PFSK-1 (cell line): ENCODE measurements at regions not wholly inside any gene's neighbourhood (a gene's known extent, or its start where the extent isn't known, plus 50 kb on each side); places are given as distances from the start of the nearest gene placed in this dataset.

ENCODE experiments used
- FOXP2 ChIP-seq: optimal IDR thresholded peaks from 2 replicates; pipeline ENCODE3; 2011; ENCODE audit warnings: borderline replicate concordance, control low read depth, inconsistent platforms; ENCODE audit not compliant: insufficient read depth; ENCODE audit errors: extremely low read length, extremely low read depth
- POLR2AphosphoS5 ChIP-seq: IDR thresholded peaks from 2 replicates; pipeline ENCODE4 v1.6.1; 2012; ENCODE audit warnings: low read depth, mild to moderate bottlenecking, control low read depth, low read length, moderate library complexity
- SIN3A ChIP-seq: IDR thresholded peaks from 2 replicates; pipeline ENCODE4 v1.6.1; 2012; ENCODE audit warnings: mild to moderate bottlenecking, low read length, moderate library complexity, borderline replicate concordance; ENCODE audit not compliant: insufficient read depth
- TAF1 ChIP-seq: IDR thresholded peaks from 2 replicates; pipeline ENCODE4 v1.6.1; 2012; ENCODE audit warnings: low read length, control low read depth, borderline replicate concordance; ENCODE audit not compliant: insufficient read depth
- TF ChIP-seq, protein P1 (sequence below), 2 experiments: IDR thresholded peaks; 2 replicates each; pipeline versions ENCODE4 v1.6.1 to v1.8.0; 2011 to 2012; ENCODE audit warnings: low read depth in 2 of 2, low read length in 2 of 2, control low read depth in 1 of 2, inconsistent platforms in 1 of 2, mild to moderate bottlenecking in 1 of 2, moderate library complexity in 1 of 2; ENCODE audit not compliant: insufficient read depth in 1 of 2

DNA sequence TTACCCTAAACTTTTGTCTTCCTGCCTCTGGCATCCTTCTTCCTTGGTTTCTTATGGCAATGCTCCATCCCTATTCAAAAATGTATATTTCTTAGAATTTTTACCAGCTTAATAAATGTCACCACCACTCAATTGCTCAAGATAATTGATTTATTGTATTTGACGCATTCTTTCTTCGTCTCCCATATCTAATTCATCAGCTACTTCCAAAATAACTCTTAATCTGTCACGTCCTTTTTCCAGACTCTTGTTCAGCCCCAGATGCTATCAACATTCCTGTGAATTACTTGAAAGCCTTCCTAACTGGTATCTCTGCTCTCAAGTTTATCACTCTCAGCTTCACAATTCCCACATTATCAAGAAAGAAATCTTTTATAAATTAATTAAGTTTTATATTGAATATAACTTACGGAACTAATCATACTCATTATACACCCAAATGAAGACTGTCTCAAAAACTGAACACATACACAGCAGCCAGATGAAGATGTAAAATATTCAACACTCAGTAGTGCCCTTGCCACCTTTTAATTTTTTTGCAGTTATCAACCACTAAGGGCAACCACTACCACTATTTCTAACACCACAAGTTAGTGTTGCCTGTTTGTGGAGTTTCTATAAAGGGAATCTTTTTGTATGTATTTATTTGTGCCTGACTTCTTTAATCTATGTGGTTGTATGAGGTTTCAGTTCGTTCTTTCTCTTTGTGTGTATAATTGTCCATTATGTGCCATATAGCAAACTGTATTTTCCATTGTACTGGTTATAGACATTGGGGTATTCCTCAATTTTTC, 2295.4 kb downstream of the PCDH9 start:
- TF ChIP-seq SIN3A: no peak
- no peak for TF ChIP-seq POLR2AphosphoS5
- no peak for TF ChIP-seq TAF1
- no peak for TF ChIP-seq FOXP2
- TF ChIP-seq, protein P1, sequence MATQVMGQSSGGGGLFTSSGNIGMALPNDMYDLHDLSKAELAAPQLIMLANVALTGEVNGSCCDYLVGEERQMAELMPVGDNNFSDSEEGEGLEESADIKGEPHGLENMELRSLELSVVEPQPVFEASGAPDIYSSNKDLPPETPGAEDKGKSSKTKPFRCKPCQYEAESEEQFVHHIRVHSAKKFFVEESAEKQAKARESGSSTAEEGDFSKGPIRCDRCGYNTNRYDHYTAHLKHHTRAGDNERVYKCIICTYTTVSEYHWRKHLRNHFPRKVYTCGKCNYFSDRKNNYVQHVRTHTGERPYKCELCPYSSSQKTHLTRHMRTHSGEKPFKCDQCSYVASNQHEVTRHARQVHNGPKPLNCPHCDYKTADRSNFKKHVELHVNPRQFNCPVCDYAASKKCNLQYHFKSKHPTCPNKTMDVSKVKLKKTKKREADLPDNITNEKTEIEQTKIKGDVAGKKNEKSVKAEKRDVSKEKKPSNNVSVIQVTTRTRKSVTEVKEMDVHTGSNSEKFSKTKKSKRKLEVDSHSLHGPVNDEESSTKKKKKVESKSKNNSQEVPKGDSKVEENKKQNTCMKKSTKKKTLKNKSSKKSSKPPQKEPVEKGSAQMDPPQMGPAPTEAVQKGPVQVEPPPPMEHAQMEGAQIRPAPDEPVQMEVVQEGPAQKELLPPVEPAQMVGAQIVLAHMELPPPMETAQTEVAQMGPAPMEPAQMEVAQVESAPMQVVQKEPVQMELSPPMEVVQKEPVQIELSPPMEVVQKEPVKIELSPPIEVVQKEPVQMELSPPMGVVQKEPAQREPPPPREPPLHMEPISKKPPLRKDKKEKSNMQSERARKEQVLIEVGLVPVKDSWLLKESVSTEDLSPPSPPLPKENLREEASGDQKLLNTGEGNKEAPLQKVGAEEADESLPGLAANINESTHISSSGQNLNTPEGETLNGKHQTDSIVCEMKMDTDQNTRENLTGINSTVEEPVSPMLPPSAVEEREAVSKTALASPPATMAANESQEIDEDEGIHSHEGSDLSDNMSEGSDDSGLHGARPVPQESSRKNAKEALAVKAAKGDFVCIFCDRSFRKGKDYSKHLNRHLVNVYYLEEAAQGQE (IDR thresholded peaks at IDR 0.05; ENCODE audit: insufficient read depth in 1 of 2, low read depth in 2 of 2, low read length in 2 of 2): no peak

DNA sequence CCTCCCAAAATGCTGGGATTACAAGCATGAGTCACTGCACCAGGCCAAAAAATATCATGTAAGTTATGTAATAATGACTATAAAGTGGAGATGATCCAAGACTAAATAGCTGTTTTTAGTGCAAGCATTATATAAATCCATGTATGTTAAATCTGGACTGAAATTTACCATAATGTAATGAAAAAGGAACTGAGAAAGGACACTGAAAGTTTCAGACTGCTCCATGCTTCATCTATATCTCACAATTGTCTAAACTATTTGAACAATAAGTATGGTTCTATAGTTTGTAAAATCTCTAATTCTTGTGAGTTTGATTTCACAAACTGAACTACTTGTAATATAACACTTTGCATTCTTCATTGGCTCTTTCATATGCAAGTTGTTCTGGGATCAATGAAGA, 2299.5 kb downstream of the PCDH9 start:
- TF ChIP-seq SIN3A (no peak), FOXP2 (no peak), POLR2AphosphoS5 (no peak), TAF1 (no peak)
- TF ChIP-seq, protein P1 (IDR thresholded peaks at IDR 0.05; ENCODE audit: insufficient read depth in 1 of 2, low read depth in 2 of 2, low read length in 2 of 2): no peak

DNA sequence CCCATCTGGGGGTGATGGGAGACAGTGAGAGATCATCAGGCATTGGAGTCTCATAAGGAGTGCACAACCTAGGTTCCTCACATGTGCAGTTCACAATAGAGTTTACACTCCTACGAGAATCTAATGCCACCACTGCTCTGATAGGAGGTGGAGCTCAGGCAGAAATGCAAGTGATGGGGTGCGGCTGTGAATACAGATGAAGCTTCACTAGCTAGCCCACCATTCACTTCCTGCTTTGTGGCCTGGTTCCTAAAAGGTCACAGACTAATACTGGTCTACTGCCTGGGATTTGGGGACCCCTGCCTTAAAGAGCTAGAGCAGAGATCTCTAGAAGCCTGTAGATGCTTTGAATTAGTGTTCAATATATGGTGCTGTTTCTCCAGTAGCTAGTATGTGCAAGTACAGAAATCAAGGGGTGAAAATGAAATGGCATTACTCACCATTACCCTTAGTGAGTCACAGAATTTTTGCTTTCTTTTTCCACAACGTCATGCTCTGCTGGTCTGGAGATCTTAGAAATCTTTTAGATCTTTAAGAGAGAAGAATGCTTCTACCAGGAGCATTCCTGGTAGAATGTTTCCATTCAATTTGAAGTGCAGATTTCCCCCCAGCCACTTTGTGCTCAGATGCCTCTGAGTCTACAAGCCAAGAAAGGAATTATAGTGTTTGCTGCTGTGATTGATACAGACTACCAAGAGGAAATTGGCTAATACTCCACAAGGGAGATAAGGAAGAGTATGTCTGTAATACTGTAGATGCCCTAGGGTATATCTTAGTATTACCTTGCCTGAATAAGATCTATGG, 2301.2 kb downstream of the PCDH9 start:
- TF ChIP-seq, protein P1 (IDR thresholded peaks at IDR 0.05; ENCODE audit: insufficient read depth in 1 of 2, low read depth in 2 of 2, low read length in 2 of 2): no peak
- TF ChIP-seq FOXP2 (no peak), TAF1 (no peak), SIN3A (no peak), POLR2AphosphoS5 (no peak)

DNA sequence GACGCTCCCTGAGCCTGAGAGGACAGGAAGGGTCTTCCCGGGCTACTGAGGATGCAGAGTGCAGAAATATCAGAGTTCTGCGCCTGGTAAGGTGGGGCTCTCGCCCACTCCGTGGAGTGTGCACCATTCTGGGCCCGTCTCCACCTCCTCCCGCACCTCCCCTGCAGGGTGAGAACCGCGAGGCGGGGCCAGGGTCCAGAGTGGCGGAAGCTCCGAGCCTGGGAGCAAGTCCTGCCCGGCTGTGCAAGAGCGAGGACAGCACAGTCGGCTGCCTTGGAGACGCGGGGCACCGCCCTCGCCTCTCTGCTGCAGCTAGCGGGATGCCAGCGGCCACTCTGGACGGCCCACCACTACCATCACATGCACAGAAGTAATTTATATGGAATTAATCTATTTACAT, 2304.4 kb downstream of the PCDH9 start:
- TF ChIP-seq FOXP2: no peak
- TF ChIP-seq SIN3A: no peak
- TF ChIP-seq, protein P1 (IDR thresholded peaks at IDR 0.05; ENCODE audit: insufficient read depth in 1 of 2, low read depth in 2 of 2, low read length in 2 of 2): no peak
- TF ChIP-seq POLR2AphosphoS5: no peak
- TF ChIP-seq TAF1: no peak
